K562 (cell line): ENCODE measurements at regions not wholly inside any gene's neighbourhood (a gene's known extent, or its start where the extent isn't known, plus 50 kb on each side); places are given as distances from the start of the nearest gene placed in this dataset.

ENCODE experiments used
- ATAC-seq: fragments of 200-7000 bp; cut with Tn5 transposase; 3 replicates; pipeline ENCODE4 v1.9.1; 2020; ENCODE audit warnings: moderate library complexity
- BruUV-seq: library from RNA; stranded (reverse); fragments of 400-500 nt; replicated peaks from 2 replicates; lab custom pipeline; 2021; lab: Mats Ljungman, UMichigan
- CTCF ChIA-PET: fragments of 300-600 bp; formaldehyde crosslinking; extraction: SDS; loops from one replicate; lab custom pipeline; 2021; ENCODE audit warnings: low intra/inter-chr PET ratio; lab: Yijun Ruan, JAX
- POLR2A ChIA-PET: fragments of 300-600, 350-650 bp; sonication (Branson Sonifier 250); formaldehyde crosslinking; extraction: SDS; loops from one replicate; lab custom pipeline; 2021; ENCODE audit warnings: antibody characterized with exemption, inconsistent platforms; lab: Yijun Ruan, JAX
- DNase-seq, 4 experiments: peaks; one replicate each; pipeline versions ENCODE4 v3.0.0 to v3.0.0-alpha.2; 2011 to 2018; ENCODE audit warnings: low spot score in 3 of 4, mixed read lengths in 3 of 4; ENCODE audit errors: extremely low read depth in 1 of 4
- FAIRE-seq: peaks from 2 replicates; lab custom pipeline; 2011; peaks lifted over from hg19 to GRCh38; lab: Jason Lieb, UNC
- H2AFZ ChIP-seq: 2 replicates; pipeline ENCODE4 v1.6.0; 2011; ENCODE audit warnings: low read depth, low read length, control low read depth, inconsistent platforms
- H3K27ac ChIP-seq: fragments of 200-600 bp; 3 replicates; pipeline ENCODE4 v1.8.0; 2011; ENCODE audit warnings: low read depth, mild to moderate bottlenecking, control low read depth, inconsistent platforms, low read length, moderate library complexity, mixed read lengths; ENCODE audit errors: extremely low read depth
- H3K27me3 ChIP-seq, 2 experiments: fragments of 300-600 bp in 1 of 2; 2 replicates in 1 of 2; 3 replicates in 1 of 2; pipeline versions ENCODE4 v1.6.0 to v1.8.0; 2011; ENCODE audit warnings: inconsistent platforms in 2 of 2, low read length in 2 of 2, mild to moderate bottlenecking in 1 of 2, mixed read lengths in 1 of 2, moderate library complexity in 1 of 2; ENCODE audit not compliant: control insufficient read depth in 2 of 2, insufficient read depth in 2 of 2
- H3K36me3 ChIP-seq: fragments of 300-600 bp; 3 replicates; pipeline ENCODE4 v1.8.0; 2011; ENCODE audit warnings: mild to moderate bottlenecking, low read length, inconsistent platforms; ENCODE audit not compliant: control insufficient read depth, insufficient read depth
- H3K4me1 ChIP-seq, 2 experiments: fragments of 200-600 bp in 1 of 2; replicated peaks in 1 of 2; 2 replicates in 1 of 2; 3 replicates in 1 of 2; pipeline versions ENCODE4 v1.5.1 to v1.8.0; 2011; ENCODE audit warnings: inconsistent platforms in 2 of 2, low read length in 2 of 2, mild to moderate bottlenecking in 1 of 2, mixed read lengths in 1 of 2, moderate library complexity in 1 of 2; ENCODE audit not compliant: control insufficient read depth in 2 of 2, insufficient read depth in 2 of 2
- H3K4me2 ChIP-seq: 2 replicates; pipeline ENCODE4 v1.6.1; 2011; ENCODE audit warnings: low read length, control low read depth, inconsistent platforms, mixed read lengths; ENCODE audit not compliant: insufficient read depth
- H3K4me3 ChIP-seq: fragments of 200-600 bp; sonication (generic), shearing (Covaris generic); 2 replicates; pipeline ENCODE4 v1.5.1; 2016; ENCODE audit warnings: control low read depth, inconsistent platforms
- H3K79me2 ChIP-seq: fragments of 200-600 bp; 3 replicates; pipeline ENCODE4 v1.8.0; 2011; ENCODE audit warnings: low read length, inconsistent platforms; ENCODE audit not compliant: control insufficient read depth, insufficient read depth
- H3K9ac ChIP-seq, 2 experiments: 2 replicates each; pipeline versions ENCODE4 v1.6.0 to v1.6.1; 2011; ENCODE audit warnings: low read depth in 2 of 2, low read length in 2 of 2, control low read depth in 1 of 2, inconsistent platforms in 1 of 2, mild to moderate bottlenecking in 1 of 2, mixed read lengths in 1 of 2; ENCODE audit not compliant: insufficient read depth in 1 of 2
- H3K9me1 ChIP-seq: one replicate; pipeline ENCODE4 v1.6.0; 2011; ENCODE audit warnings: inconsistent platforms, mild to moderate bottlenecking, low read length, moderate library complexity; ENCODE audit not compliant: control insufficient read depth, insufficient read depth
- H3K9me3 ChIP-seq: replicated peaks from 2 replicates; pipeline ENCODE4 v1.5.1; 2011; ENCODE audit warnings: low read depth, low read length, inconsistent platforms; ENCODE audit not compliant: control insufficient read depth, insufficient read depth
- H4K20me1 ChIP-seq: replicated peaks from 2 replicates; pipeline ENCODE4 v1.6.1; 2011; ENCODE audit warnings: low read length, inconsistent platforms, mixed read lengths; ENCODE audit not compliant: control insufficient read depth, insufficient read depth
- BDP1 ChIP-seq: IDR thresholded peaks from 3 replicates; pipeline ENCODE4 v1.6.1; 2011; ENCODE audit not compliant: insufficient read length, insufficient read depth
- DACH1 ChIP-seq: fragments of 450-650 bp; IDR thresholded peaks from 2 replicates; pipeline ENCODE4 v1.6.1; 2018; ENCODE audit not compliant: partially characterized antibody
- DDX20 ChIP-seq: fragments of 450-650 bp; IDR thresholded peaks from 2 replicates; pipeline ENCODE4 v1.6.1; 2016; ENCODE audit warnings: missing genetic modification characterization, low read depth, mild to moderate bottlenecking, missing compliant biosample characterization, moderate library complexity
- HMG20B ChIP-seq: fragments of 250-450 bp; sonication (Bioruptor Pico); IDR thresholded peaks from 2 replicates; pipeline ENCODE4 v1.5.0; 2021; ENCODE audit warnings: mild to moderate bottlenecking
- HNRNPK ChIP-seq: fragments of 200-400 bp; formaldehyde crosslinking; IDR thresholded peaks from one replicate; pipeline ENCODE4 v1.6.1; 2018; ENCODE audit warnings: mild to moderate bottlenecking, low read depth, low read length; ENCODE audit not compliant: poor library complexity, severe bottlenecking
- SREBF1 ChIP-seq: fragments of 150-350 bp; IDR thresholded peaks from 2 replicates; pipeline ENCODE4 v1.6.1; 2014; ENCODE audit warnings: antibody characterized with exemption, low read depth, low read length, borderline replicate concordance
- USF2 ChIP-seq: sonication (generic); formaldehyde crosslinking; IDR thresholded peaks from 2 replicates; pipeline ENCODE4 v1.5.0; 2020; ENCODE audit warnings: missing genetic modification reagents
- XRCC4 ChIP-seq: IDR thresholded peaks from one replicate; pipeline ENCODE4 v1.6.1; 2011; ENCODE audit not compliant: insufficient read depth, insufficient read length; ENCODE audit errors: extremely low read depth
- ZC3H11A ChIP-seq: IDR thresholded peaks from 2 replicates; pipeline ENCODE4 v1.6.1; 2012; ENCODE audit warnings: low read depth, low read length, improper control_type of control experiment
- ZHX1 ChIP-seq: fragments of 150-350 bp; conservative IDR thresholded peaks from 2 replicates; pipeline ENCODE4 v1.6.1; 2014; ENCODE audit warnings: low read length
- ZNF140 ChIP-seq: fragments of 250-450 bp; sonication (Bioruptor Pico); IDR thresholded peaks from 2 replicates; pipeline ENCODE4 v1.8.0; 2021; ENCODE audit warnings: moderate library complexity, mild to moderate bottlenecking, inconsistent platforms
- ZNF175 ChIP-seq: fragments of 200-800 bp; sonication (Bioruptor generic); IDR thresholded peaks from 2 replicates; pipeline ENCODE4 v1.6.1; 2016; ENCODE audit warnings: low read depth, mild to moderate bottlenecking, missing genetic modification characterization, missing compliant biosample characterization
- ZSCAN29 ChIP-seq: fragments of 450-650 bp; IDR thresholded peaks from 2 replicates; pipeline ENCODE4 v1.6.1; 2017
- WGBS: fragments of 100-300 bp; shearing (Covaris generic); methylation state at CpG from one replicate; pipeline ENCODE4 v1.1.6; 2016; ENCODE audit warnings: low coverage, mixed read lengths; ENCODE audit not compliant: insufficient coverage; ENCODE audit errors: missing lambda C conversion rate; 5-methylcytosine and 5-hydroxymethylcytosine counted together
- in situ Hi-C: fragments of 300-500 bp; cut with MboI; formaldehyde crosslinking; loops from 4 replicates; pipeline ENCODE4 v1.15.0; 2018; ENCODE audit warnings: inconsistent platforms, mixed read lengths
- intact Hi-C: fragments of 100-400 bp; cut with micrococcal nuclease; formaldehyde crosslinking; loops from 2 replicates; pipeline ENCODE4 v1.14.2; 2022

GRCh38 chr16:85988723-85989313, 89.9 kb downstream of the IRF8 start (continued):
- no peak for TF ChIP-seq ZHX1
- no peak for TF ChIP-seq BDP1
- no peak for TF ChIP-seq HMG20B (CRISPR knock-in tag)
- TF ChIP-seq USF2 (CRISPR knock-in tag) = no peak
- TF ChIP-seq DACH1 = no peak

- no peaks in the 10 kb centered on the region for H3K36me3 ChIP-seq
- DNase-seq = no peak
- H3K4me1 ChIP-seq = no peaks in the 10 kb centered on the region
- H3K4me2 ChIP-seq = no peak overlapping the region
- H3K27me3 ChIP-seq = peaks cover 48 to 72% of the 10 kb centered on the region in 2 experiments
- ChIA-PET POLR2A (no interaction called here), CTCF (interaction anchor here (3.9 kb wide), 1 partner anchor 168 kb away, joined by 41 read pairs; no protein-coding TSS in a partner anchor)
- H3K27ac ChIP-seq = no peak overlapping the region
- no peak for FAIRE-seq
- in situ Hi-C loops = loop anchor here (5.0 kb wide), 1 partner anchor 167 kb away; no protein-coding TSS in a partner anchor
- intact Hi-C loops = no loop called here
- H4K20me1 ChIP-seq = peaks cover 7% of the 10 kb centered on the region; the same call in 1 of the 2 replicates
- 0% methylated on average over 3 of the region's 5 CpGs for WGBS
- no peaks in the 10 kb centered on the region for H3K9me1 ChIP-seq
- no peak overlapping the region for H3K4me3 ChIP-seq
- H2AFZ ChIP-seq = no peak overlapping the region
- BruUV-seq = no TSS peak
- H3K9ac ChIP-seq = no peak overlapping the region
- TF ChIP-seq HNRNPK (no peak), ZSCAN29 (no peak), ZC3H11A (no peak), ZNF175 (CRISPR knock-in tag) (no peak), XRCC4 (no peak), DDX20 (tag) (no peak), SREBF1 (no peak), ZNF140 (no peak)
- no peaks in the 10 kb centered on the region for H3K9me3 ChIP-seq
- H3K79me2 ChIP-seq = no peaks in the 10 kb centered on the region
- no peak for ATAC-seq
These were observed 90.4 kb downstream of the IRF8 start for GRCh38 chr16:85989376-85989775.
